ENCODE measurements at regions not wholly inside any gene's neighbourhood (a gene's known extent, or its start where the extent isn't known, plus 50 kb on each side); places are given as distances from the start of the nearest gene placed in this dataset.
"Not testable (repeated sequence)": the region's sequence is repeated elsewhere in the genome, so short reads cannot be mapped to it uniquely, and the experiment has no call there.

- in situ Hi-C loops (cut with MboI; ENCODE audit: low sequenced_read_pairs): no loop called here
These were observed 470.1 kb upstream of the ATP11B start for GRCh38 chr3:182323126-182323700.

DNA sequence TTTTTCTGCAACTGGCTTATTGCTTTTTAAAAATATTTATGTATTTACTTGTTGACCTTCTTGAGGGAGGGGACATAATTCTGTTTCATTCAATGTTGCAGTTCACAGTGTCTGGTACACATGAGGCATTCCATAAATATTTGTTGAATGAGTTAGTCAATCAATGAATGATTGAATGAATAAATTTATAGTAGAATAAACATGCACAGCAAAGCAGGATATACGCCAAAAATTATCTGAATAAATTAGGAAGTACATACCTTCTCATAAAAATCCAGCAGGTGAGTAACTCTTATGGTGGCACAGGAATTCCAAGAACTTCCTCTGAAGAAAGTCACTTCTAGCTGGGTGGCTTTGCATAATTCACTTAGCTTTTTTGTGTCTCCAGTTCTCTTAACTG, 469.4 kb upstream of the ATP11B start:
- in situ Hi-C loops (cut with MboI; ENCODE audit: low sequenced_read_pairs): no loop called here

- in situ Hi-C loops (cut with MboI; ENCODE audit: low sequenced_read_pairs): no loop called here
These were observed 467.9 kb upstream of the ATP11B start for GRCh38 chr3:182325213-182325950.

DNA sequence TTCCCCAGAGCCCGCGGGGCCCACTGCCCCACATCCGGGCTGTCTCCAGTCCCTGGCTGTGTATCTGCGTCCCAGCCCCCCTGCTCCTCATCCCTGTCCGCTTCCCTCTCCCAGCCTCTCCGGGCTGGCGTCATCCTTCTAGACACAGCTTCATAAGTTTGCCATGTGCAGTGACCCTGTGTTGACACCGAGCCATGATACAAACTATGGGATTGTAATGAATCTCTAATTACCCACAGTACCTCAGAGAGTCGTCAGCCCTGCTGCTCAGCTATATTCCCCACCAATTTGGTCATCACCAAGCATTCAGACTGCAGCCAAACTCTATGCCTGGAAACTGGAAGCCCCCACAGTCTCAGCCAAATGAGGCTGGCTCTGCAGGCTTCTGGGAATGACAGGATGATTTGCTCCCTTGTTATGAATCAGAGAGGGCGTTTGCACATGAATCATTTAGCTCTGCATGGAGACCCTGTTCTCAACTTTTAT, 466.1 kb upstream of the ATP11B start:
- in situ Hi-C loops (cut with MboI; ENCODE audit: low sequenced_read_pairs): no loop called here

DNA sequence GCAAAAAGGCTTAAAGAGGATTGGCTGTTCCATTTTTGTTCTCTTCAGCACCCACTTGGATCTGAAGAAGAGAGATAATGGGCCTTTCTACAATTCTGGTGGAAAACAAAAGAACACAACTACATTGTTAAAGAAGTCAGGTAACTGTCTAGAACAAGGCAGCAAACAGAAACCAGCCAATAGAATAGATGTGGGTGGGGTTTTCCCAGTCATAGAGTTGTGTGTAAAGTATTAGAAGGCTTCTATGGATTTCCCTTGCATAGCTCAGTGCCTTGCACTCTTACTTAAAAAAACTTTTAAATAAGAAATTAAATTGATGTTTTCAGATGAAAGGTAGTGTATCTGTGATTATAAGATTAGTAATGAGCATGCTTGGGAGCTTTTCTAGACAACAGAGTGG, 462.7 kb upstream of the ATP11B start:
- in situ Hi-C loops (cut with MboI; ENCODE audit: low sequenced_read_pairs): no loop called here

DNA sequence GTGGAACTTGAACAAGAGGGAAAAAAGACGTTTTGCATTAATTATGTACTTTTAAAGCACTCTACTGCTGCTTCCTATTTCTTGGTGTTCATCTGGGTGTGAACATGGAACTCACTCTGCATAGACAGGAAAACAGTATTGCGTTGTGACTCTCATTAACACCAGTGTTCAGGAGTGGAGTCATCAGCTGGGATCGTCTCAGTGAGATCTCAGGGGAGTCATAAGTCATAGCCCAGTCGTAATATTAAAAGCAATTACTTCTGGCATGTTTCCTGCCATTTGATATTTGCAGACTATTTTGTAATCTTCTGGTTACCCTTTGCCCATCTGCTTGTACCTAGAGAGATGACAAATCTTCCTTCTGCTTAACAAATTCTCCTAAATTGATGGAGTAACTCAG, 462.0 kb upstream of the ATP11B start:
- in situ Hi-C loops (cut with MboI; ENCODE audit: low sequenced_read_pairs): no loop called here

- in situ Hi-C loops (cut with MboI; ENCODE audit: low sequenced_read_pairs): no loop called here
These were observed 451.1 kb upstream of the ATP11B start for GRCh38 chr3:182342252-182342651.

DNA sequence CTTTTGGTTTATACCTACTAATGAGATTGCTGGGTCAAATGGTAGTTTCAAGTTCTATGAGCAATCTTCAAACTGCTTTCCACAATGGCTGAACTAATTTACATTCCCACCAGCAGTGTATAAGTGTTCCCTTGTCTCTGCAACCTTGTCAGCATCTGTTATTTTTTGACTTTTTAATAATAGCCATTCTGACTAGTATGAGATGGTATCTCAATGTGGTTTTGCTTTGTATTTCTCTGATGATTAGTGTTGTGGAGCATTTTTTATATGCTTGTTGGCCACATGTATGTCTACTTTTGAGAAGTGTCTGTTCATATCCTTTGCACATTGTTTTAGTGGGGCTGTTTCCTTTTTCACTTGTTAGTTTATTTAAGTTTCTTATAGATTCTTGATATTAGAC, 449.3 kb upstream of the ATP11B start:
- in situ Hi-C loops (cut with MboI; ENCODE audit: low sequenced_read_pairs): not testable (repeated sequence)

DNA sequence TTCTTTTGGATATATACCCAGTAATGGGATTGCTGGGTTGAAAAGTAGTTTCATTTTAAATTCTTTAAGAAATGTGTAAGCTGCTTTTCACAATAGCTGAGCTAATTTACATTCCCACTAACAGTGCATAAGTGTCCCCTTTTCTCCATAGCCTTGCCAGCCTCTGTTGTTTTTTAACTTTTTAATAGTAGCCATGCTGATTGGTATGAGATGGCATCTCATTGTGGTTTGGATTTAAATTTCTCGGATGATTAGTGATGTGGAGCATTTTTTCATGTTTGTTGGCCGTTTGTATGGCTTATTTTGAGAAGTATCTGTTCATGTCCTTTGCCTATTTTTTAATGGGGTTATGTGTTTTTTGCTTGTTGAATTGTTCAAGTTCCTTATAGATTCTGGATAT, 444.3 kb upstream of the ATP11B start:
- in situ Hi-C loops (cut with MboI; ENCODE audit: low sequenced_read_pairs): no loop called here

DNA sequence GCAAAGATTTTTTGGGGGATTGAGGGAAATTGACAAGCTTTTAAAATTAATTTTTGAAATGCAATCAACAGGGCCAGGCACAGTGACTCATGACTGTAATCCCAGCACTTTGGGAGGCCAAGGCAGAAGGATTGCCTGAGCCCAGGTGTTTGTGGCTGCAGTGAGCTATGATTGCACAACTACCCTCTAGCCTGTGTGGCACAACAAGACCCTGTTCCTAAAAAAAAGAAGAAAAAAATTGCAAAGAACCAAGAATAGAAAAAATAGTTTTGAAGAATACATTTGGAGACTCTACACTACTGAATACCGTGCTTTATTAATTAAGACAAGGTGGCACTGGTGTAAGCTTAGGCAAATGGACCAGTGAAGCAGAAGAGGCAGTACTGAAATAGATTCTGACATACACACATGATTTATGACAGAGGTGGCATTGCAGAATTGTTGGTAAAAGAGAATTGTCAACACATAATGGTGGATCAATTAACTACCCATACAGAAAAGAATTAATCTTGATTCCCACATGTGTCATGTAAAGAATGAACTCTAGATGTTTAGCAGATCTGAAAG, 443.3 kb upstream of the ATP11B start:
- in situ Hi-C loops (cut with MboI; ENCODE audit: low sequenced_read_pairs): no loop called here

DNA sequence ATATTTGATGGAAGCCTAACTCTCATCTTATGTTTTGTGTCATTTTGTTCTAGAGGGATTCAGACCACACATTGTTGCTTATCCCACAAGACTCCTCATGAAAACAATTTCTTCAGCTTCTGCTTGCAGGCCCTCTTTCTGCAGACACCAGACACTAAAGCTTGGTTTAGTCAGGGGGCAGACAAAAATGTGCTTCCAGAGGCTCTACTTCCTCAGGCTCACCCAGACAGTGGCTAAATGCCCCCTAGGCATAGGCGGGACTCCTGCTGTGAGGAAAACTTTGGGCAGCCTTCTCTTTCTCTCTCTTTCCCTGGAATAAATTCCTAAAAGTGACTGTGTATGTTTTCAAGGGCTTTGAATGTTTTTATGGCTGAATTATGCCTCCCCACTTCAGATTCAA, 435.4 kb upstream of the ATP11B start:
- in situ Hi-C loops (cut with MboI; ENCODE audit: low sequenced_read_pairs): no loop called here

GRCh38 chr3:182364323-182364722, 429.0 kb upstream of the ATP11B start:
- in situ Hi-C loops (cut with MboI; ENCODE audit: low sequenced_read_pairs): no loop called here

DNA sequence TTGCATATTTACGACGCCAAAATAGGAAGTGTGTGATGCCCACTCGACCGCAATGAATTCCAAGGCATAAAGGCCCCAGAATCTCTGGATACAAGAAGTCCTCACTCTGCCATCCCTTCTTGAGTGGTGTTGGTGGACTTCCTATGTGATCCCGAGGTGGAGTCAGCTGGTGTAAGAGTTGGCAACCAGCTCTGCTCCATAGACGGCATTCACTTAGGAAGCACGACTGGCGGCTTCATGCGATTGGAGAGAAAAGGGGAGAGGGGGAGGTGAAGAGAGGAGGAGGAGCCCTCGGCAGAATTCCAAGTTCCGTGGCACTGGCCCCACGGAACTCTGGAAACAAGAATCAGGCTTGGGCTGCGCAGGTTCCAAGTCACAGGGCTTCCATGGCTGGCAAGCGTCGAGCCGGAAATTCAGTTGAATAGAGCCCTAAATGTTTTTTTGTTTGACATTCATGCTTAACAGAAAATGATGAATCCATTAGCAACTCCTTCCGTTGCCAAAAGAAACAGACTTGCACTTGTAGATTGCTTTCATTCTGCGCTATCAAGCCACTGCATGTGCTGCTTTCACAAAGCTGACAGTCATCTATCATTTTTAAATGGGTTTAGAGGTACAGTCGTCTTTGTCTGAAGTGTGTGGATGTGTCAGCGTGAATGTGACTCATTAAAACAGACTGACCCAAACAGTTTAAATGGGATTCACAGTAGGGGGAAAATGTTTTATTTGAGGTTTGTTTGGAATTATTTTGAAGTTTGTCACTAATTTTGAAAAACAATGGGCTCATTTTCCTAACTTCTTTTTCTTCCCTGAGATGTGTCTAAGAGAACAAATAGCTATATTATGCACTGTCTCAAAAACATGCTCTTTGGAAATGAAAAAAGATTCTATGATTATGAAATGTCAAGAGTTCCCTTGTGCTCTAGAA, 428.3 kb upstream of the ATP11B start:
- in situ Hi-C loops (cut with MboI; ENCODE audit: low sequenced_read_pairs): no loop called here

GRCh38 chr3:182366746-182367145, 426.6 kb upstream of the ATP11B start:
- in situ Hi-C loops (cut with MboI; ENCODE audit: low sequenced_read_pairs): no loop called here

- in situ Hi-C loops (cut with MboI; ENCODE audit: low sequenced_read_pairs): no loop called here
These were observed 423.4 kb upstream of the ATP11B start for GRCh38 chr3:182369861-182370260.

GRCh38 chr3:182370949-182371348, 422.4 kb upstream of the ATP11B start:
- in situ Hi-C loops (cut with MboI; ENCODE audit: low sequenced_read_pairs): no loop called here

DNA sequence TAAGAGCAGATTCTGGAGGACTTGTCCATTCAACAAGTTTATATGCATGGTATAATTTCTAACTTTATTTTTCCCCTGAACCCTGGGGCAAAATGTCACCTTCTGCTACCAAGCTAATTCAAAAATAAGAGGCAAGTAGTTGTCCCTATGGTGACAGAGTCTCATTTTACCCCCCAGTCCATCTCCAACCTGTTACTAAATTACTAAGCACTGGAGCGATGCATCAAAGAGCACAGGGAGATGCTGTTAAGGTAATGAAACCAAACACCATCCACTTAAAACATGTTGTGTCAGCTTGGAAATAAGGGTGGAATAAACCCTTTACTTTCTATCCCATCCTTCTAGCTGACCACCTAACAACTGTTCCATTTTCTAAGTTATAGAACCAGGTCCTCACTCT, 417.4 kb upstream of the ATP11B start:
- in situ Hi-C loops (cut with MboI; ENCODE audit: low sequenced_read_pairs): no loop called here

- in situ Hi-C loops (cut with MboI; ENCODE audit: low sequenced_read_pairs): no loop called here
These were observed 411.0 kb upstream of the ATP11B start for GRCh38 chr3:182382112-182382857.

DNA sequence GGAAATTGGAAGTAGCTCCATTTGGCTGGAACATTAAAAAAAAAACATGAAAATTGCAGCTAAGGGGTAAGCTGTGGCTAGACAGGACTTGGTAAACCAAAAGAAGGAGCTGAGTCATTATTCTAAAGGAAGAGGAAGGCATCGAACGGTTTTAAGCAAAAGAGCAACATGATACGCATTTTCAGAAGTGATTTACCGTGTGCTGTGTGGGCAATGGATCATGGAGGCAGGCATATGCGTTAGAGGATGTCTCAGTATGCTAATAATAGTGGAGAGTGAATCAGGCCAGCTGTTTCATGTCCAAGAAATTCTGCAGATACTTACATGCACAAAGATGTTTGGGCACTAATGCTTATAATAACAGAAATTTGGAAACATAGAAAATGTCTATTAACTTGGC, 409.1 kb upstream of the ATP11B start:
- in situ Hi-C loops (cut with MboI; ENCODE audit: low sequenced_read_pairs): no loop called here

- in situ Hi-C loops (cut with MboI; ENCODE audit: low sequenced_read_pairs): no loop called here
These were observed 407.9 kb upstream of the ATP11B start for GRCh38 chr3:182385356-182385755.

GRCh38 chr3:182388506-182388905, 404.8 kb upstream of the ATP11B start:
- in situ Hi-C loops (cut with MboI; ENCODE audit: low sequenced_read_pairs): no loop called here
